ENCODE measurements at regions not wholly inside any gene's neighbourhood (a gene's known extent, or its start where the extent isn't known, plus 50 kb on each side); places are given as distances from the start of the nearest gene placed in this dataset.
"Not testable (repeated sequence)": the region's sequence is repeated elsewhere in the genome, so short reads cannot be mapped to it uniquely, and the experiment has no call there.

DNA sequence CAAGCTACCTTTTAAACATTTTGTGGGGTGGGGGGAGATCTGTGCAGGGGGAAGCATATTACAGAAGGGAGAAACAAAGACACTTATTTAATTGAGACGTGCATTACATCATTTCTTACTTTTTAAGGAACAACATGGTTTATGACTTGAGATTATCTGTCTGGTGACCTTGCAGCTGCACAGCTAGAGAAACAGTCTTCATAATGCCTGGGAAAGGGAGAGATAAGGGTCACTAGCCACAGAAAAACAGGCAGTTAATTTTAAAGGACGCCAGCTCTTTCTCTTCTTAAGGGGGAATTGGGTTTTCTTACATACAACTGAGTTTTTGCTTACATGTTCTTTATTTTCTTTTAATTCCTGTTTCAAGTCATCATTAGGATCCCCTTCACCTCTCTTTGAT lies 147.9 kb downstream of the SST start:
- Mint-ChIP-seq H3K27me3 (ENCODE audit: low read depth) (peaks cover 19% of the 10 kb centered on the region), H3K4me1 (ENCODE audit: low read depth) (no peaks in the 10 kb centered on the region), H3K4me3 (no peak overlapping the region), H3K9me3 (no peaks in the 10 kb centered on the region), H3K27ac (no peak overlapping the region), H3K36me3 (ENCODE audit: insufficient read depth in 2 of 2) (no peaks in the 10 kb centered on the region)
- DNase-seq (no peak), ATAC-seq (replicated peaks in 1 of 2) (no peak)

DNA sequence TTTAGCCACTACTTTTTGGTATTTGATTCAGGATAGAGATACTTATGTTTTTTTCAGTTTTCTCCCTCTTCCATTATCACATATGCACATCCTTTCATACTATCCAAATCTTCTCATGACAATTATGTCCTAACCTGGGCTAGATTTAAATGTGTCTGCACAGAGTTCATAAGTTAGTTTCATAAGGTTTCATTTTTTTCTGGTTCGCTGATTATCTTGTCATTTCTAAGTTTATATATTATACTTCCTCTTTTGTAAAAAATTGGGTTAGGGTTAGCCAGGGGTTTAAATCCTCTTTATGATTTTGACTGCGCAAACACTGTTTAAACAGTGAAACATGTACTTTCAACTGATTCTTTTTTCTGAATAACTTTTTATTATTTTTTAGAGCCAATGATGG lies 148.6 kb downstream of the SST start:
- Mint-ChIP-seq H3K36me3 (ENCODE audit: insufficient read depth in 2 of 2) (no peaks in the 10 kb centered on the region), H3K4me1 (ENCODE audit: low read depth) (no peaks in the 10 kb centered on the region), H3K4me3 (no peak overlapping the region), H3K9me3 (no peaks in the 10 kb centered on the region), H3K27ac (no peak overlapping the region), H3K27me3 (ENCODE audit: low read depth) (peaks cover 19% of the 10 kb centered on the region)
- DNase-seq (no peak), ATAC-seq (replicated peaks in 1 of 2) (no peak)

DNA sequence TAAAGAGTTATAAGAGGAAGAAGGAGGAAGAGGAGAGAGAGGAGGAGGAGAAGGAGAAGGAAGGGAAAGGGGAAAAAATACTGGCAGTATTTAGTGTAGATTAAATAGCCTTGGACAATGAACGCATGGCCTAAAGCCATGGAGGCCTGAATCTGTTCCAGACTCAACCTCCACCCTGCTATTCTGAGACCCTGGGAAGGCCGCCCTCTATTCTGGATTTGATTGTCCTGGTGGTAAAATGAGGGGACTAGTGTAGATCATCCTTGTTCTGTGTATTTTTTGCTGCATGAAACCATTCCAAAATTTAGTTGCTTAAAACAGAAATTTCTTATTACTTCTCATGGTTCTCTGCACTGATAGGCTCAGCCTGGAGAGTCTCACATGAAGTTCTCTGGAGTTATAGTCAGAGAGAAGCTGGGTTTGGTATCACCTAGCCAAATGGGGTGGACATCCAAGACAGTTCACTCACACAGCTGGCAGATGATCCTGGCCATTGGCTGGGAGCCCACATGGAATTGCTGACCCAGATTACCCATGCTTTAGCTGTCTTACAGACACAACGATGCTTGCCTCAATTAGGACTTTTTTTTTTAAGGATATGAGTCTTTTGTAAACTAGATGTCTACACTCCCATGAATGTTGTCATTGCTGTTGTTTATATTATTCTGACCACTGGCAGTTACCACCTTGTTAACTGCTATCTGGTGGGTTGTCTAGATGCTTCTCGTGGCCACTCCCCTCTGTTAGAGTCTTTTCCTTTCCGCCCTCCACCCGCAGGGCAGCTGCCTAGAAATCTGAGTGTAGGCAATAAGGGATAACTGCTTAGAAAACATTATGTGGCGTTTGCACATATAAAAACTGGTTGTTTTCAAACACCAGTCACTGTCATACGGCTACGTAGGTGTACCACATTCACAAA lies 149.9 kb downstream of the SST start:
- ATAC-seq (replicated peaks in 1 of 2) (no peak), DNase-seq (no peak)
- Mint-ChIP-seq H3K4me1 (ENCODE audit: low read depth) (no peaks in the 10 kb centered on the region), H3K36me3 (ENCODE audit: insufficient read depth in 2 of 2) (no peaks in the 10 kb centered on the region), H3K27me3 (ENCODE audit: low read depth) (peaks cover 7% of the 10 kb centered on the region), H3K4me3 (no peak overlapping the region), H3K9me3 (no peaks in the 10 kb centered on the region), H3K27ac (no peak overlapping the region)

DNA sequence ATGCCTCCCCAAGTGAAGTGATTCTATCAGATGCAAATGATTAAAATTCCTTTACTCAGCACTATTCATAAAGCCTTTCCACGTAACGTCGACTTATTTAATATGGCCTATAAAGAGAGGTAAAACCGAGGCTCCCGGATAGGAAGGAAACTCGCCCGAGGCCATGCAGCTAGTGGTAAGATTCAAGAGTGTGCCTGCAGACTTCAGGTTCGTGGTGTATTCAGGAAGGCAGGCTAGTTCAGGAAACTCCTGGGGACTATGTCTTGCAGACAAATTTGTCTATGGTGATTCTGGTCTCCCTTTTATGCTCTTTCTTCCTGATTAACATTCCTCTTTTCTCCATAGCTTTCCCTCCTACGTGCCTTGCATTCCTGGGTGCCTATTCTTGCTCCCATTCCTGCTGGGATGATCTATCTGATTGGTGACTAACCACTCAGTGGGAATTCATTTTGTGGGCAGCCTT lies 150.7 kb downstream of the SST start:
- Mint-ChIP-seq H3K27me3 (ENCODE audit: low read depth) (peaks cover 3% of the 10 kb centered on the region), H3K4me1 (ENCODE audit: low read depth) (no peaks in the 10 kb centered on the region), H3K27ac (no peak overlapping the region), H3K36me3 (ENCODE audit: insufficient read depth in 2 of 2) (no peaks in the 10 kb centered on the region), H3K9me3 (no peaks in the 10 kb centered on the region), H3K4me3 (no peak overlapping the region)
- ATAC-seq (replicated peaks in 1 of 2) (no peak), DNase-seq (no peak)

DNA sequence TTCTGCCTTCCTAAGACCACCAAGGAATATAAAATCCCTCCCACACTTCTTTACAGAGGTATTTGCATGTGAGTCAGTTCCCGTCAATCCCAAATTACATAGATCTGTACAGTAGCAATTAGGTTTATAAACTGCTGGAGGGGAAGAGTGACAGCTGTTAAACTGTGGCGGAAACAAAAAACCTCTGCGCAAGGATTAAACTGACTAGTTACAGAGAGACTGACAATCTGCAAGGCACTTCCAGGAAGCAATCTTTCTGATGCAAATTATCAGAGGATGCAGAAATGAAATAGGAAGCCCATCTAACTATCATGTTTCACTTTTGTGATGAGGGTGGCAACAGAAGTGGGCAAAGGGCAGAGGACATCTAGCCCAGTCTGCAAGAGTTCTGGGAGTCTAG lies 150.4 kb downstream of the RTP4 start:
- H3K9me3 Mint-ChIP-seq: no peaks in the 10 kb centered on the region
- H3K27me3 Mint-ChIP-seq (ENCODE audit: low read depth): no peaks in the 10 kb centered on the region
- H3K4me1 Mint-ChIP-seq (ENCODE audit: low read depth): no peaks in the 10 kb centered on the region
- DNase-seq (no peak), ATAC-seq (replicated peaks in 1 of 2) (no peak)
- no peak overlapping the region for H3K4me3 Mint-ChIP-seq
- no peak overlapping the region for H3K27ac Mint-ChIP-seq
- no peaks in the 10 kb centered on the region for H3K36me3 Mint-ChIP-seq (ENCODE audit: insufficient read depth in 2 of 2)

DNA sequence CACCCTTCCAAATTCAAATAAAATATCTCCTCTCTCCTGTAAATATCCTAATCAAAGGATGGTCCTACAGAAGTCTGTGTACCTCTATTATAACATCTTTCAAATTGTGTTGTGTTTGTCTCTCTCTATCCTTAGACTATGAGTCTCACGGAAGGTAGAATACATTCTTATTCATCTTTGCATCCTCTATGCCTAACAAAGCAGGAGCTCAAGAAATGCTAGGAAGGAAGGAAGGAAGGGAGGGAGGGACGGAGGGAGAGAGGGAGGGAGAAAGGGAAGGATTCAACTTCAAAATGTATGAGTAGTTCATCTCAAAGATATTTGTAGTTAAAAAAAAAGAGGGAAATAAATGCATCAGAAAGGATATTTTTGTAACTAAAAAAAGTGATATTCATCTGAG lies 150.0 kb downstream of the RTP4 start:
- Mint-ChIP-seq H3K27ac (no peak overlapping the region), H3K36me3 (ENCODE audit: insufficient read depth in 2 of 2) (no peaks in the 10 kb centered on the region), H3K4me1 (ENCODE audit: low read depth) (no peaks in the 10 kb centered on the region), H3K27me3 (ENCODE audit: low read depth) (no peaks in the 10 kb centered on the region), H3K4me3 (no peak overlapping the region), H3K9me3 (no peaks in the 10 kb centered on the region)
- DNase-seq (no peak), ATAC-seq (replicated peaks in 1 of 2) (no peak)

DNA sequence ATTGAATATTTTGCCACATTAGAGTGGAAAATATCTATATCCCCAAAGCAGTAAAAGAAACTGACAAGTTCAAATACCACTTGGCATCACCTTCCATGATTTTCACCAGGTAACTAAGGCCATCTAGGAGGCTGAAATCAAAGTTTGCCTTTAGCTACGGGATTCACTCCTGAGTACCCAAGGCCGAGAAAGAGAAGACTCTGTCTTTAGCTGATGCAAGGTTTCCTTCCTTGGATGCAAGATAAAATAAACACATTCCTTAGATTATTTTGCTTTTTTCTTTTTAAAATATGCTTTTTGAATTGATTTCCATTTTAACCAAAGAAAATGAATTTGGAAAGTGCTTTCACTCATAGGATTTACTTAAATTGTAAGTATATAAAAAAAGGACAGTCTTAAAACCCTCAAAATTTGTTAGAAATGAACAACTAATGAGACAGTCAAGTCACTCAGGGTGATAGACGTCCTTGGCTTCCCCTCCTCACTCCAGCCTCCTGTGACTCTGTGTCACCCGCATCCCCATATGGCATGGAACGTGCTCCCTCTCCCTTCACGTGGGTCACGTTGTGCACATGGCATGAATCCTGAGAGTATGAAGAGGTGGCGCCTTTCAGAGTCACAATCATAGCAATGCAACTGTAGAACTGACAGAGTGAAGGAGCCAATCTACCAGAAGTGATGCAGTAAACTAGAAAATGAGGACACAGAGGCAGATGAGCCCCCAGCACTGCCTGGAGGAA lies 148.4 kb downstream of the RTP4 start:
- Mint-ChIP-seq H3K4me3 (no peak overlapping the region), H3K9me3 (peaks cover 0 to 3% of the 10 kb centered on the region in 2 donors), H3K27ac (no peak overlapping the region), H3K27me3 (ENCODE audit: low read depth) (no peaks in the 10 kb centered on the region), H3K36me3 (ENCODE audit: insufficient read depth in 2 of 2) (no peaks in the 10 kb centered on the region), H3K4me1 (ENCODE audit: low read depth) (no peaks in the 10 kb centered on the region)
- DNase-seq (no peak), ATAC-seq (replicated peaks in 1 of 2) (no peak)

DNA sequence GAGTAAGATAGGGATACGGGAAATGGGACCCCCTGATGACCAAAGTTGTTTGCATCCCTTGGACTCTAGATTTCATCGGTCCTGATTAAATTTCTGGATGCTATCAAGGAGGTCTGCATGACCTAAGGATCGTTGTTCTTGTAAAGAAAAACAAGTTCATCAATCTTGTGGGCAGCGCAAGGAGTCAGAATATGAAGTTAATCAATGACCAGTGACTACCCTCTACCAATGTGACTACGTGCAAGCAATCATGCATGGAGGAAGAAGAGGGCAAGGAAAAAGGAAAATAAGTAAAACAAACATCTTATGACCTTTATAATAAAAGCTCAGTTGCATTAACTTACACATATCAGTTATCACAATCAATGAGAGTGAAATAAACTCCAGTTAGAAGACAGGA lies 139.7 kb downstream of the RTP4 start:
- no peak for ATAC-seq (replicated peaks in 1 of 2)
- Mint-ChIP-seq H3K4me3 (no peak overlapping the region), H3K4me1 (ENCODE audit: low read depth) (no peaks in the 10 kb centered on the region), H3K27me3 (ENCODE audit: low read depth) (peaks cover 28% of the 10 kb centered on the region), H3K27ac (no peak overlapping the region), H3K9me3 (peaks cover 1 to 3% of the 10 kb centered on the region in 2 donors), H3K36me3 (ENCODE audit: insufficient read depth in 2 of 2) (no peaks in the 10 kb centered on the region)
- DNase-seq: no peak

DNA sequence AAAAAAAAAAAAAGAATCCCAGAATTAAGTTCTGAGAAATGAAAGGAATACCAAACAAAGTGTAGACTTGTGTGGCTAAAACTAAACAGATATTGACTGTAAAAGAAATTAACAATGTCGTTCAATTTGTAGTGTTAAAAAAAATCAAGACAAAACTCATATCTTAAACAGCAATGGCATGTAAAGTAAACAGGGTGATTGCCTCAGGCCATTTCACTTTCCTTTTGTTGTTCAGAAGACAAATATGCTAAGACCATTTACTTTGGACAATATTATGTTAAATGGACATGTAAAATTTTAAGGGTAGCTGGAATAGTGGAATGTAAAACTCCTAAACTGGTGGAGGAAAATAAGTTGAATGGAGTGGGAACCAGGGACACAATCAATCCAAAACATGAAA lies 139.1 kb downstream of the RTP4 start:
- Mint-ChIP-seq H3K9me3 (peaks cover 0 to 1% of the 10 kb centered on the region in 2 donors), H3K36me3 (ENCODE audit: insufficient read depth in 2 of 2) (no peaks in the 10 kb centered on the region), H3K27ac (no peak overlapping the region), H3K27me3 (ENCODE audit: low read depth) (peaks cover 35% of the 10 kb centered on the region), H3K4me3 (no peak overlapping the region), H3K4me1 (ENCODE audit: low read depth) (no peaks in the 10 kb centered on the region)
- ATAC-seq (replicated peaks in 1 of 2) (no peak), DNase-seq (no peak)

DNA sequence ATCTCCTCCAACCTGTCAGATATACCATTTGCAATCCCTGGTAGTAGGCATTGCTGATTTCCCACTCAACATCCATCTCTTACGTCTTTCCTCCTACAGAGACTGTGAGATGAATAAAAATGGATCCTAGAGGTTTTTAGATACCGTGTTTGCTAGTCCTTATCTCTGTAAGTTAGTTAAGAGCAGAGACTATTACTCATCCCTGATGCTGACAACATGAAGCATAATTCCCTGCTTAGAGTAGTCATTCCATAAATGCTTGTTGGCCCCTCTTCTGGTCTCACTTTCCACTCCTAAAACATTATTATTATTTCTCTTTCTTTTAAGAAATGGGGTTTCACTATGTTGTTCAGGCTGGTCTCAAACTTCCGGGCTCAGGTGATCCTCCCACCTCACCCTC lies 136.2 kb downstream of the RTP4 start:
- no peaks in the 10 kb centered on the region for H3K4me1 Mint-ChIP-seq (ENCODE audit: low read depth)
- H3K27ac Mint-ChIP-seq: no peak overlapping the region
- ATAC-seq (replicated peaks in 1 of 2): no peak
- peaks cover 44% of the 10 kb centered on the region for H3K27me3 Mint-ChIP-seq (ENCODE audit: low read depth)
- H3K36me3 Mint-ChIP-seq (ENCODE audit: insufficient read depth in 2 of 2): no peaks in the 10 kb centered on the region
- H3K4me3 Mint-ChIP-seq: no peak overlapping the region
- DNase-seq: no peak
- peaks cover 0 to 1% of the 10 kb centered on the region in 2 donors for H3K9me3 Mint-ChIP-seq

DNA sequence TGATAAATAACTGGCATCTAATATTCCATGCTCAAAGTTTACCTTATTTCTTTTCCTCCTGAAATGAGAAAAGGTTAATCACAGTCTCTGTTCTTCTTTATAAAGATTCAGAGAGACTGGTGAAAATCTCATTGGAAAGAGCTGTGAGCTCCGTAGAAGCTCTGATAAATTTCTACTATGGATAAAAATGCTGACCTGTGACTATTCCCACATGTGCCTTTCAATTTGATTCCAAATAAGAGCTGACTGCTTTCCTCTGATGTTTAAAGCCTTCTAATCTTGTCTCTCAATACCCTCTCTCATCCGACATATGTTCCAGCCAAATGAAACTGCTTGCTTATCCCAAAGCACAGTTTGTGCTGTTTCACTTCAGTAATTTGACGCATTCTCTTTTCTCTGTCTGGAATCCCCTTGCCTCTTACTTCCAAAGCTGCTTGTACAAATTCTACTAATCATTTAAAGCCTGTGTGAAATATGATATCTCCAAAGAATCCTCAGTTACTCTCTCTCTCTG lies 130.1 kb downstream of the RTP4 start:
- ATAC-seq (replicated peaks in 1 of 2) (no peak), DNase-seq (no peak)
- Mint-ChIP-seq H3K9me3 (peaks cover 0 to 2% of the 10 kb centered on the region in 2 donors), H3K27ac (no peak overlapping the region), H3K4me1 (ENCODE audit: low read depth) (no peaks in the 10 kb centered on the region), H3K4me3 (no peak overlapping the region), H3K27me3 (ENCODE audit: low read depth) (peaks cover 44% of the 10 kb centered on the region), H3K36me3 (ENCODE audit: insufficient read depth in 2 of 2) (no peaks in the 10 kb centered on the region)

DNA sequence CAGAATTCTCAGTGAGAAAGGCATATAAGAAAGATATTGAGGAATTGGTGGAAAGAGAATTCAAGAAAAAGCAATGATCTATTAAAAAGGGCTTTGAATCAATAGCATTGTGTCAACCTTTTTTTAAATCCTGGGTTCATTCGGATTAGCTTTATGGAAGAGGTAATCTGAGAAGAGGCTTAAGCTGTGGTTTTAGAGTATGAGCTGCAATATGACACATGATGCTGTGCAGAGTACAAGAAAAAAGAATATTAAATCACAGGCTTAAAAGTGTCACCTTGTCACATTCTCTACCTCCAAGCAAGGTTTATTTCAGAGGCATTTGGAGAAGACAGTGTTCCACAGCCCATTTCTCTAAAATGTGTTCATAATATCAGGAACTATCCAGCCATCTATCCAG lies 128.9 kb downstream of the RTP4 start:
- H3K27ac Mint-ChIP-seq: no peak overlapping the region

DNA sequence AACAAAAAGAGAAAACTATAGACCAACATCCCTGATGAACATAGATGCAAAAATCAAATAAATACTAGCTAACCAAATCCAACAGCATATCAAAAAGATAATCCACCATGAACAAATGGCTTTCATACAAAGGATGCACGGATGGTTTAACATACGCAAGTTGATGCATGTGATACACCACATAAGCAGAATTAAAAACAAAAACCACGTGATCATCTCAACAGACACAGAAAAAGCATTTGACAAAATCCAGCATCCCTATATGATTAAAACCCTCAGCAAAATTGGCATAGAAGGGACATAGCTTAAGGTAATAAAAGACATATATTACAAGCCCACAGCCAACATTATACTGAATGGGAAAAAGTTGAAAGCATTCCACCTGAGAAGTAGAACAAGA lies 125.9 kb downstream of the RTP4 start:
- H3K36me3 Mint-ChIP-seq (ENCODE audit: insufficient read depth in 2 of 2); H3K27ac Mint-ChIP-seq; ATAC-seq (replicated peaks in 1 of 2); DNase-seq; H3K4me1 Mint-ChIP-seq (ENCODE audit: low read depth); H3K9me3 Mint-ChIP-seq; H3K4me3 Mint-ChIP-seq: not testable (repeated sequence)
- H3K27me3 Mint-ChIP-seq (ENCODE audit: low read depth): peaks cover 30% of the 10 kb centered on the region

More for the DNA sequence above, 128.9 kb downstream of the RTP4 start:
- Mint-ChIP-seq H3K27me3 (ENCODE audit: low read depth) (peaks cover 45% of the 10 kb centered on the region), H3K36me3 (ENCODE audit: insufficient read depth in 2 of 2) (no peaks in the 10 kb centered on the region), H3K4me3 (no peak overlapping the region), H3K4me1 (ENCODE audit: low read depth) (no peaks in the 10 kb centered on the region), H3K9me3 (peaks cover 0 to 2% of the 10 kb centered on the region in 2 donors)
- ATAC-seq (replicated peaks in 1 of 2): no peak
- no peak for DNase-seq
